Heart left ventricle (tissue), 13 donors: ENCODE measurements at regions not wholly inside any gene's neighbourhood (a gene's known extent, or its start where the extent isn't known, plus 50 kb on each side); places are given as distances from the start of the nearest gene placed in this dataset.

ENCODE experiments used
- CTCF ChIP-seq, 12 donors: fragments of 200-600 bp; sonication (generic) in 4 of 12; IDR thresholded peaks; one replicate each; pipeline versions ENCODE4 v1.5.0 to v1.8.0; 2018 to 2022; ENCODE audit warnings: antibody characterized with exemption in 12 of 12, mild to moderate bottlenecking in 5 of 12
- POLR2A ChIP-seq, 2 donors: fragments of 450-650 bp; IDR thresholded peaks; one replicate each; pipeline ENCODE4 v1.6.1; 2017; ENCODE audit warnings: antibody characterized with exemption in 2 of 2, mild to moderate bottlenecking in 2 of 2, moderate library complexity in 2 of 2
- donor health status: ischemic (EF 13 %, LVEDD 7.1; RV severe dilation, severe dysfunction).
- donor health status: DM: no; HTN: yes; CAD: no.
- donor health status: DM: no; HTN: no; CAD: no.
- donor health status: ischemic (EF 25% LVEDD 6.9; RV normal size, moderate dysfunction).
- donor health status: ischemic (EF 25% LVEDD 5.7; RV mildly dilated, moderate dysfunction).
- donor health status: ischemic (EF 35%, LVEDD 5.7; RV mildly dilated, moderate dysfunction).
- donor health status: nonischemic (EF 11% LVEDD 7.7; RV severe dilation, severe dysfunction).
- donor health status: DM: yes; HTN: yes; CAD: no.
- donor health status: PGD.
- donor health status: ischemic (EF 29% LVEDD 5.4; RV normal size, mild dysfunction).
- donor health status: nonischemic (EF 23%, LVEDD 6.1; RV moderate dilation, normal function).

- TF ChIP-seq POLR2A (IDR thresholded peaks at IDR 0.05) (no peak), CTCF (IDR thresholded peaks at IDR 0.05) (no peak)
Observed at GRCh38 chr1:243921111-243921510, 71.1 kb upstream of the AKT3 start.
